ENCODE measurements at regions not wholly inside any gene's neighbourhood (a gene's known extent, or its start where the extent isn't known, plus 50 kb on each side); places are given as distances from the start of the nearest gene placed in this dataset.
"Not testable (repeated sequence)": the region's sequence is repeated elsewhere in the genome, so short reads cannot be mapped to it uniquely, and the experiment has no call there.

DNA sequence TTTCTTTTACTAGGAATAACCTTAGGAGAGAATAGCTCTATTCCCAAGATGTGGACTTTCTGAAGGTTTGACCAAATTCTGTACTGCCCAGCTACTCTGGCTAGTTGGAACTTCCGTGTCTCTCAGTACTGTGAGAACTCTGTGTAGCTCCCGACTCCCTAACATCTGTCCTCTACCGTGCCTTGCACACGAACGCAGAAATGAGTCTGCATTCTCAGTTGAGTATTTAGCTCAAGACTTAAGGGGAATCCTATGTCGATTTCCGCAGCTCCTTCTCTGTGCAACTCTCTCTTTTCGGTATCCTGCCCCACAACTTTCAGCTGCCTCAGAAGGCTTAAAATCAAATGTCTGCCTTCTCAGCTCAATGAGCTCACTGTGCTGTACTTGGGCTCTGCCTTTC lies 86.7 kb upstream of the EPHB3 start:
- no peak for DNase-seq (ENCODE audit: low read depth)

DNA sequence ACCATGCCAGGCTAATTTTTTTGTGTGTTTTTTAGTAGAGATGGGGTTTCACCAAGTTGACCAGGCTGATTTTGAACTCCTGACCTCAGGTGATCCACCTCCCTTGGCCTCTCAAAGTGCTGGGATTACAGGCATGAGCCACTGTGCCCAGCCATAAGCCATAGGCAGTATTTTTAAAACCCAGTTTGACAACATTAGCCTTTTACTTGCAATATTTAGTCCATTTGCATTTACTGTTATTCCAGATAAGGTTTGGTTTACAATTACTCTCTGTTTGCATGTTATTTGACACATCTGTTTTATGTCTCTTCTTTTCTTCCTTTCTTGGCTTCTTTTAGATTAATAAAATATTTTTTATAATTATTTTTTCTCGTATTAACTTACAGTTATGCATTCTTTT lies 83.6 kb upstream of the EPHB3 start:
- no peak for DNase-seq (ENCODE audit: low read depth)

DNA sequence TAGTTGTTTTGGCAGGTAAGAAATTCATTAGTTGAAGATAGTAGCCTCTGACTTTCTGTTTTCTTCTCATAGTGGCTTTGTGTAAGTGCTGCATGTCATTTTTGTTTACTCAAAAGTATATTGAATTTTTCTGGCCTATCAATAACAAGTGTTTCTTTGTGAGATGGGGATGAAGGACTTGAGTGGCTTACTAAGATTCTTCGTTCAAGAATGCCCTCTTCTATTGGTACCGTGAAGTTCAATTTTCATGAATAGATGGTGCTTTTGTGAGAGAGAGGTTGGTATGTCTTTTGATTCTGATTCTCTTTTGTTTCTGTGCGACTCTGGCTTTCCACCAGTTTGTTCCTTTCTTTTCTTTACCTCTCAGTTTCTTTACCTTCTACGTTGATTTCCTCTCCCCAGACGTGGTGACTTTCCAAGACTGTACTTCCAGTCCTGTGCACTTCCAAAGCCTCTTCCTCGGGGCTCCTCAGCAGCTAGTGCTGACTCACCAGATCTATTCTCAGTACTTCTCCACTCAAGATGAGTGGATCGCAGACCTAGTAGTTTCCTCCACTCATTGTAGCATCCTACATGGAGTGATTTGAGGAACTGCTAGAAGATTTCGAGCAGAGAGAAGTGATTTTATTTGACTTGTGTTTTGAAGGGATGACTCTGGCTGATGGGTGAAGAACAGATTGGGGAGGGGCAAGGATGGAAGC lies 82.0 kb upstream of the EPHB3 start:
- DNase-seq (ENCODE audit: low read depth): no peak

DNA sequence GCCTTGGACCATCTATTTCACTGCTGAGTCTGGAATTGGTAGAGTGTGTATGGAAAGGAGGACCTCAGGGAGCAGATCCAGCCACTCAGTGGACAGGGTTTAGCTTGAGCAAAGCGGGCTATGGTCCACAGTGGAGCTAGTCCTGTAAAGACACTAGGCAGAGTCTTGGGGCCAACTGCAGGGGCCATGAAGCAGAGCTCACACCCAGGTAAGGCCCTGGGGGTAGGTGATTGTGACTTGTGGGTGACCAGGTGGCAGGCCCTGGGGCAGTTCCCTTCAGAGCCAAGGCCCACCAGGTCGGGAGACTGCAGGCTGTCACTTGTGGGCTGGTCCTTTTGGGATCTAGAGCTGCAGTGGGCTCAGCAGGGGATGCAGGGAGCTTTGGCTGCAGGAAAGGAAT lies 80.8 kb upstream of the EPHB3 start:
- DNase-seq (ENCODE audit: low read depth): no peak

DNA sequence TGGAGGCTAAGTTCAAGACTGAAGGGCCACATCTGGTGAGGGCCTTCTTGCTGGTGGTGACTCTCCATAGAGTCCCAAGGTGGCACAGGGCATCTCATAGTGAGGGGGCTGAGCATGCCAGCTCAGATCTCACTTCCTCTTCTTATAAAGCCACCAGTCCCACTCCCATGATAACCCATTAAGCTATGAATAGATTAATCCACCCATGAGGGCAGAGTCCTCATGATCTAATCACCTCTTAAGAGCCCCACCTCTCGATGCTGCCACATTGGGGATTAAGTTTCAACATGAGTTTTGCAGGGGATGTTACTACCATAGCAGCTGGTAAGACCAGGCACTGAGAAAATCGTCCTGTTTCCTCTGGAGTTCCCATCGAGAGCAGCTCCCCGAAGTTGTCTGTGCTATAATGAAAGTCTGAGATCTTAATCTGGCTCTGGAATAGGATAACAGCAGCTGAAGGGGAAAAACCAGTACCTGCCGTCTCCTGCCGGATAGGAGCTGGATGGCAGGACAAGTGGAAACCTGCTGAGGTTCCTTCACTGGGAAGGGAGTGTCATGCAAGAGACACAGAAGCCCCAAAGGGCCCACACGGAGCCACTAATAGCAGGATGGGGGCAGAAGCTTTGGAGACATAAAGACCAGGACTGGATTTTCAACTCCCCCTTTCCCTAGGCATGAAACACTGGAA lies 79.5 kb upstream of the EPHB3 start:
- DNase-seq (ENCODE audit: low read depth): no peak

DNA sequence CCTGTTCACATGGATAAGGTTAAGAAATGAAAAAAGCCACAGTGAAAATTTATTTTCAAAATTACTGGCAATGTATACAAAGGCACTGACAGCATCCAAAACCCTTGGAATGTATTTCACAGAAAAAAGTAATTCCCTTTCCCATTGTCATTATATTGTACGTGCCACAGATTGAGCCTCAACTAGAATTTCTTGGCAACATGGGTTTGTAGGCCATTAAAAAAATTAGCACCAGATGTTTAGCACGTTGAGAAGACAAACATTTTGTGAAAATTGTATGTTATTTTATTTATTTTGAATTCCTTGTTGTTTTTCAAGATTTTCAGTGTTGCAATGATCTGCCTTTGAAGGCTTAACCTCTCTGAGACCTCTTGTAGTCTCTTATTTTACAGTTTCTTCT lies 76.3 kb upstream of the EPHB3 start:
- no peak for DNase-seq (ENCODE audit: low read depth)

DNA sequence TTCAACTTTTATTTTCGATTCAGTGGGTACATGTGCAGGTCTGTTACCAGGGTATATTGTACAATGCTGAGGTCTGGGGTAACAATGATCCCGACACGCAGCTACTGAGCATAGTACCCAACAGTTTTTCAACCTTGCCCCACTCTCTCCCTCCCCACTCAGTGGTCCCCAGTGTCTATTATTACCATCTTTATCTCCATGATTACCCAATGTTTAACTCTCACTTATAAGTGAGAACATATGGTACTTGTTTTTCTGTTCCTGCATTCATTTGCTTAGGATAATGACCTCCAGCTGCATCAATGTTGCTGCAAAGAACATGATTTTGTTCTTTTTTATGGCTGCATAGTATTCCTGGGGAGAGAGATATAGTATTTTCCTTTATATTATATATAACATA lies 75.7 kb upstream of the EPHB3 start:
- DNase-seq (ENCODE audit: low read depth): no peak

DNA sequence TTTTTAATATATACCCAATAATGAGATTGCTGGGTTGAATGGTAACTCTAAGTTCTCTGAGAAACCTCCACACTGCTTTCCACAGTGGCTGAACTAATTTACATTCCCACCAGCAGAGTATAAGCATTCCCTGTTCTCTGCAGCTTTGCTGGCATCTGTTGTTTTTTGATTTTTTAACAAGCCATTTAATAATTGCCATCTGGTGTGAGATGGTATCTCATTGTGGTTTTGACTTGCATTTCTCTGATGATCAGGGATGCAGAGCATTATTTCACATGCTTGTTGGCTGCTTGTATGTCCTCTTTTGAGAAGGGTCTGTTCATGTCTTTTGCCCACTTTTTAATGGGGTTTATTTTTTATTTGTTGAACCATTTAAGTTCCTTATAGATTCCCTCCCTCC lies 75.0 kb upstream of the EPHB3 start:
- no peak for DNase-seq (ENCODE audit: low read depth)

DNA sequence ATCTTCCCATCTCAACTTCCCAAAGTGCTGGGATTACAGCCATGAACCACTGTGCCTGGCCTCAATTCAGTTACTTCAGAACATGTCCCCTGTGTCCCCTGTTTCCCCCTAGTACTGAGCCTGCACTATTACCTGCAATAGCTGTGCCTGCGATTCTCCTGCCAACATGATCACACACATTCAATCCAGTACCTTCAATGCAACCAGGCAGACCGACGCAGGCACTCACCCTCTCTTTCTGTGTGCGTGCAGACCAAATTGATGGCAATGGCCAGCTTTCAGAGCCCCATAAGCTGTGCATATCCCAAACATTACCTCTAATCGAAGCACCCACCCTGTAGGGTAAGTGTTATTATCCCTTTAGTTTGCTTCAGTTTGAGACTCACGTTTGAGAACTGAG lies 73.0 kb upstream of the EPHB3 start:
- DNase-seq (ENCODE audit: low read depth): no peak

DNA sequence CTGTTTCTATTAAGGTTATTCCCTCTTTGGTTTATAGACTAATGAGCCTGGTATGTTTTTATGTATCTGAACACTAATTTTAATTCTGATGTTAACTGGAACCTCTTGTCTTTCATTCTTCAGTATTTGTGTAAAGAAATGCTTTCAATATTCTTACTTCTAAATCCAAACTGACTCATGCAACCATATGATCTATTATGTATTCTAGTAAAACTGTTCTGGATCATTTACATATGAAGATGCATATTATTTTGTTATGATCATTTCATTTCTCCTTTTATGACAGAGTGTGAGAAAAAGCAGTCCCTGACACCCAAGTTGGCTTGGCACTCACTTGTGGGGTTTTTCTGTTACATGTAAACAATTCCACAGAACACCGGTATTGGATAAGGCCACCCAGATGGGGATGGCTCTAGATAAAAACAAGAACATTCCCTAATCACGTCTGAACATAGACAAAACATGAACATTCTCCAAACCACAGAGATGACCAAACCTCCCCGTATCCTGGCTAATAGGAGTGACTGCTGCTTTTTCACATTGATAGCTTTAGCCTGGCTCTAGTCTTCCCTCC lies 72.2 kb upstream of the EPHB3 start:
- no peak for DNase-seq (ENCODE audit: low read depth)

DNA sequence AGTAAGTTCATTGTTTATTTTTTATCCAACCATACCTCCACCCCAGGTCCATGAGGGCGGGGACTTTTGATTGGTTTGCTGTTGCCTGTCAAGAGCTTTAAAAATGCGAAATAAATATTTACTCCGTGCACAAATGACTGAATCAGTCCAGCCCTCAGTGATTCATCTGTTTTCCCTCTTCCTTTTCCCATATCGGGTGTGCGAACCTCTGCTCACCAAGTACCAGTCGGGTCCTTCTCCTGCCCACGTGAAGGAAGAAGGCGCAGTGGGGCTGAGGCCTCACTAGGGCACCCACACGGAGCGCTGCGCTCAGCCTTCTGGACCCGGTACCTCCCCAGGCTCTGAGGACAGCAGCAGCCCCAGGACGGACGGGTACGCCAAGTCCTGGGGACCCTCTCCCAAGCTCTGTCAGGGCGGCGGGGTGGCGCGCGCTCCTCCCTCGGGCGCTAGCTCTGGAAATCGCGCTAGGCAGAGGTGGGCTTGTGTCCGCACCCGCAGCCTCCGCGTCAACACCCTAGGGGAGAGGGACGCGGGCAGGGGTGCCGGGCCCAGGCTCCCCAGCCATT lies 70.5 kb upstream of the EPHB3 start:
- DNase-seq (ENCODE audit: low read depth): no peak

DNA sequence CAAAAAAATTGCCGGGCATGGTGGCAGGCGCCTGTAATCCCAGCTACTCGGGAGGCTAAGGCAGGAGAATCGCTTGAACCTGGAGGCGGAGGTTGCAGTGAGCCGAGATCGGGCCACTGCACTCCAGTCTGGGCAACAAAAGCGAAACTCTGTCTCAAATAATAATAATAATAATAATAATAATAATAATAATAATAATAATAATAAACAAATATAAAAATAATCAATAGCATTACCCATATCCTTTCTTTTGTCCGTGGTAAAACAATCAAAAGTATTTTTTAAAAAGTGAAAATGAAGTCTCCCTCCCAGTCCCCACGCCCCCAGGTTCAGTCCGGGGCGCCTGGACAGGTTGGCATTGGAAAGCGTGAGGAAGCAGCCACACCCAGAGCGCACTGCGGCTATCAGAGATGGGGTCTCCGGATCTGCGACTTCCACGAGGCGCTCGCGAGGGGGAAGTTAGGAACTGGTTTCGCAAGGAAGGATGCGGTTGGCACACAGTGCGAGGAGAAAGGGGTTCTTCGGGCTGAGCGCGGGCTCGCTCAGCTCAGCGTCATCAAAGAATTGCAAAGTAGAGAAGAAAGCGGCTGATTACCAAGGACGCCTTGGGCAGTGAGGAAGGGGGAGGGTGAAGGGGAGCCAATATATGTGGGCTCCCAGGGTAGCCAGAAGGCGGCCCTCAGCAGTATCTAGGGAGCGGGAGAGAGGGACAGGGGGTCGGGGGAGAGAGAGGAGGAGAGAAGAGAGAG lies 69.5 kb upstream of the EPHB3 start:
- DNase-seq (ENCODE audit: low read depth): no peak

DNA sequence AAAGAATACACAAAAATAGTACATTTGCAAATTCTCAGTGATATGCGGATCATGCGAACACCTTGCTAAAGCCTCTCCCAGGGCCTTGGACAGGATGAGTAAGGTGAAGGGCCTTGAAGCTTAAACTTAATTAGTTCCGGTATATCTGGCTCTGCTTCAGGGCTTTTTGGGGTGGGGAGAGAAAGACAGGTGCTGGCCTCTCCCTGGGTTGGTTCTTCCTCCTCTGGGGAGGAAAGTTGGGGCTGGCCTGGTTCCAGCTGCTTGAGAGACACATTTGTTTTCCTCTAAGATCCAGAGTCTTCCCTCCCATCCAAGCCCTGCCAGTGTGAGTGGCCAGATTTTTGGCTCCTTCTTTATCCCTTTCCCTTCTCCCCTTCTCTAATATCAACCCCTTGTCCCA lies 64.7 kb upstream of the EPHB3 start:
- DNase-seq (ENCODE audit: low read depth): no peak

DNA sequence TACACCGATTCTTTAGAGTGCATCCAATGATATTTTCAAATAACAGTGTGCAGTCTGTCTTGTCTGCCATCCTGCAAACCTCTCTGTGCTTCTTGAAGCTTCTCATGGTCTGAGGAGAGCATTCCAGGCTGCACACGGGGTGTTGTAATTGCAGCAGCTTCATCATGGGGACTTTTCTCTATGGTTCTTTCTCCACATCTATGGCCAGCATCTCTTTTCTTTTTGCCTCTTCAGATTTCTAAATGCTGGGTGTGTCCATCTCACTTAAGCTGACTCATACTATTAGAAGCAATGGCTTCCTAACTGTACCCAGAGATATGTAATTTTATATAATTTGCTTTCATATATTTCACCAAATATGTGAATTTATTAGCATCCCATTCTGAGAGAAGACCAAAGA lies 63.8 kb upstream of the EPHB3 start:
- no peak for DNase-seq (ENCODE audit: low read depth)

DNA sequence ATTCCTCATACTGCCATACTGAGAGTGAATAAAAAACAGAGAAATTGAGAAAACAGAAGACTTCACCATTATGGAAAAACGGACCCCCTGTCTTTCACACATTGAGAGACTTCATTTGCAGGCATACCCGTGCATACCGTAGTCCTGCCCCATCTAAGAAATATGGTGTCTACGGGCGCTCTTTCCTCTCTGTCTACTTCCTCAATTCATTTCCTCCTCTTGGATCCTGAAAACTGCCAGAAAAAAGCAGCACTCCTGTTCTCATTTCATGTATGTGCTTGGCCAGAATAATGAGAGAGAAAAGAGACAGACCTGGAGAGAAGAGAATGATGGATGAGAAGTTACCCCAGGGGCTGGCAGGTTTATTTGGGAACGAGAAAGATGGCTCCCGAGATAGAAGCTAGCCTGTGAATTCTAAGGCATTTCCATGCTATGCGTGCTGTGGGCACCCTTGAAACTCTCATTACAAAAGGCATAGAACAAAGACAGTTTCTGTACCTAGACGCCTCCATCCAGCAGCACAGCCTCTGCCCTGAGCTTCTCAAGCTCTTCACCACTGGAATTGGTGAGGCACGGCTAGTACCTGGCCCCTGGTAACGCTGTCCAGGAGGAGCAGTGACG lies 62.5 kb upstream of the EPHB3 start:
- no peak for DNase-seq (ENCODE audit: low read depth)

DNA sequence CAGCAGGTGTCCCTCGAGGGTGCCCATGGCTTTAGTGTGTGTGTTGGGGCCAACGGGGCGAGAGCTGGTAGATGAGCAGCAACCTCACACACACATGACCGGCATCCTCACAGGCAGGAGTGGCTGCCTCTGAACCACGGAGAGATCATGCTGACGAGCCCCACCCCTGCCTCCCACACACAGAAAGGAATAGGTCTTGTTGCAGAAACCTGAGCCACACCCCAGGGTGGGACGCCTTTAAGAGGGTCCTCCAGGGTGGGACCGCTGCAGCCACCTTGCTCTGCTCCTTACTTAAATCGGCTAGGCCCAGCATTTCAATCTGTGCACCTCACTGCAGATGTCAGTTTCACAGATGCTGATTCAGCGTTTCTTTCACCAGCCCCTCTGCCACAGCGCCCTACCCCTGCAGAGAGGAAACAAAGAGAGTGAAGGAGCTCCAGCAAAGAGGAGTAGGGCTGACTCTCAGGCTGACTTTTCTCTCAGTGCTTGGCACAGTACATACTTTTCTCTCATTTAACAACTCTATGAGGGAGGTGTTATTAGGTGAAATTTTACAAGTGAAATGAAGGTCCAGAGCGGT lies 61.2 kb upstream of the EPHB3 start:
- DNase-seq (ENCODE audit: low read depth): no peak

DNA sequence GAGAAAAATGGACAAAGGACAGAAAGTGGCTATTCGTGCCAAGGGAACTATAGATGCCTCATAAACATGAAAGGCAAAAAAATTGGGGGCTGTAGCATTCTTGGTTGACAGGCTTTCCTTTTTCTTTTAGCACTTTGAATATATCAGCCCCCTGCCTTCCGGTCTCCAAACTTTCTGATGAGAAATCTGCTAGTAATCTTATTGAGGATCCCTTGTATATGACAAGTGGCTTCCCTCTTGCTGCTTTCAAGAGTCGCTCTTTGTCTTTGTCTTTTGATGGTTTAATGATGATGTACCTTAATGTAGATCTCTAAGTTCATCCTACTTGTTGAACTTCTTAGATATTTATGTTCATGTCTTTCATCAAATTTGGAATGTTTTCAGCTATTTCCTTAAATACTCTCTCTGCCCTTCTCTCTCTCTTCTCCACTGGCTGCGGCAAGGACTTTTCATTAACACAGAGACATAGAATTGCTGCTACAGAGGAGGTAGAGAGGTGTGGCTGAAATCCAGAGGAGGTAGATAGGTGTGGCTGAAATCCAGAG lies 59.4 kb upstream of the EPHB3 start:
- no peak for DNase-seq (ENCODE audit: low read depth)

DNA sequence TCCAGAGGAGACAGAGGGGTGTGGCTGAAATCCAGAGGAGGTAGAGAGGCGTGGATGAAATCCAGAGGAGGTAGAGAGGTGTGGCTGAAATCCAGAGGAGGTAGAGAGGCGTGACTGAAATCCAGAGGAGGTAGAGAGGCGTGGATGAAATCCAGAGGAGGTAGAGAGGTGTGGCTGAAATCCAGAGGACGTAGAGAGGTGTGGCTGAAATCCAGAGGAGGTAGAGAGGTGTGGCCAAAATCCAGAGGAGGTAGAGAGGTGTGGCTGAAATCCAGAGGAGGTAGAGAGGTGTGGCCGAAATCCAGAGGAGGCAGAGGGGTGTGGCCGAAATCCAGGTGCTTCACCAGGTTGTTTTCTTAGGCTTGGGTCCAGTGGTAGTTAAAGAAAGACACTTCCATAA lies 58.7 kb upstream of the EPHB3 start:
- DNase-seq (ENCODE audit: low read depth): not testable (repeated sequence)

DNA sequence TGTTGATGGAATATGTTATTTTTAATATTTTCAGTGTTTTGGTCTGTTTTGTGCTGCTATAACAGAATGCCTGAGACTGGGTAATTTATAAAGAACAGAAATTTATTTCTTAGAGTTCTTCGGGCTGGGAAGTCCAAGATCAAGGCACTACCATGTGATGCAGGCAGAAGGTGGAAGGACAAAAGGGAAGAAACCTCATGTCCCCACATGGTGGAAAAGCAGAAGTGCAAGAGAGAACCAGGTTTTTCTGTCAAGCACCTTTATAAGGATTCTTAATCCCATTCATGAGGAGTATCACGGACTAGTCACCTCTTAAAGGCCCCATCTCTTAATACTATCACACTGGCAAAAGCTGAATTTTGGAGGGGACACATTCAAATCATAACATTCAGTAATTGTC lies 57.9 kb upstream of the EPHB3 start:
- DNase-seq (ENCODE audit: low read depth): no peak

DNA sequence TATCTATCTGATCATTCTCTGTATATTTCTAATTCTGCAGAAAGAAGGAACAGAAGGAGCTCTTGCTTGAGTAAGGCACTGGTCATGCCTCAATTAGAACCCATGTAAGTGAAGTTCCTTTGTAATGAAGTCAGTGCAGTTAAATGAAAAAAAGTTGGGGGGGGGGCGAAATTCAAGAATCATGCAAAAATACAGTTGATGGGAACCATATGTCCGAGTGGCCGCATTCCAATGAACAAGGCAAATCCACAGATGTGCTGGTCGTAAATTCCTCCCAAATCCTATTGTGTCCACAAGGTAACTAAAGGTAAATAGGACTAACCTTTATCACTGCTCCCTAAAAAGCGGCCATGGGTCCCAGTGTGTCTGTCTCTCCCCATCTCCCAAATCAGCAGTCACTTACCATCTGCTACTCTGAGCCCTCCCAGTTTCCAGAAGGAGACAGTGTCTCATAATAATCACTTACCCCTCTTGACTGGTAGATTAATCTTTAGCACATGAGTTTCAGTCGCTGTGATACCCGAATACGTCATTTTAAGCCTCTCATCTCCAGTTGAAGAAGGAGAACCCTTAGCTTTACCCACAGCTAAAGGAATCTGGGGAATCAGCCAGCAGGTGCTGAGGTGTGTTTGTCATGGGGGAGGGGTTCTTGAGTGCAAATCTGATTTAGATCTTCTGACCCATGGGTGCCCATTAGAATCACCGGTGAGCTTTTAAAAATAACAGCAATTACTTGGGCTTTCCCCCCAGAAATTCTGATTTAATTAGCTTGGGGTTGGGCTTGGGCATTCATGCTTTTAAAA lies 56.3 kb upstream of the EPHB3 start:
- DNase-seq (ENCODE audit: low read depth): no peak
